H7 (cell line): ENCODE measurements at regions not wholly inside any gene's neighbourhood (a gene's known extent, or its start where the extent isn't known, plus 50 kb on each side); places are given as distances from the start of the nearest gene placed in this dataset.
A peak's percentile ranks its signal among the peaks of the same experiment; 100 is the strongest.

Experiments
- DNase-seq: peaks from one replicate; pipeline ENCODE4 v3.0.0; 2012
- H3K27me3 ChIP-seq: 2 replicates; pipeline ENCODE4 v1.6.0; 2011; ENCODE audit warnings: mild to moderate bottlenecking, low read length; ENCODE audit not compliant: control insufficient read depth, insufficient read depth
- H3K36me3 ChIP-seq: replicated peaks from 2 replicates; pipeline ENCODE4 v1.5.1; 2011; ENCODE audit warnings: low read length; ENCODE audit not compliant: control insufficient read depth, insufficient read depth
- H3K4me3 ChIP-seq: 2 replicates; pipeline ENCODE4 v1.5.1; 2011; ENCODE audit warnings: low read depth, mild to moderate bottlenecking, control low read depth, low read length, moderate library complexity; ENCODE audit not compliant: insufficient read depth

DNA sequence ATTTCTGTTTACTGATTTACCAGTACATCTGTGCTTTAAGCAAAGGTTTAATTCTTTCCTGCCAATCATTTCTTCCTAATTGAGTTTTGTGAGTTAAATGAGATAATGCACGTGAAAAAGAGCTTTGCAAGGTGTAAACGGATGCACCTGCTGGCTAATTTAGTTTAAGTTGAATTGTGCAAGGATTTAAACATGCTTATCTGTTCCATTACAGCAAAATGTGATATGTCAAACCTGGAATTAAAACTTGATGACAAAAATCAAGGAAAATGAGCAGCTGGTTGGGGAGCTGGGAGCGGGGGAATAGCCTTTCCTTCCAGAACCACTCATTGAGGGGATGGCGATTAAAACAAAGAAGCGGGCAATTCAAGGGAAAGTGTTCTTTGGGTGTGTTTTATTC lies 155.0 kb upstream of the CTTNBP2 start:
- no peak for DNase-seq

DNA sequence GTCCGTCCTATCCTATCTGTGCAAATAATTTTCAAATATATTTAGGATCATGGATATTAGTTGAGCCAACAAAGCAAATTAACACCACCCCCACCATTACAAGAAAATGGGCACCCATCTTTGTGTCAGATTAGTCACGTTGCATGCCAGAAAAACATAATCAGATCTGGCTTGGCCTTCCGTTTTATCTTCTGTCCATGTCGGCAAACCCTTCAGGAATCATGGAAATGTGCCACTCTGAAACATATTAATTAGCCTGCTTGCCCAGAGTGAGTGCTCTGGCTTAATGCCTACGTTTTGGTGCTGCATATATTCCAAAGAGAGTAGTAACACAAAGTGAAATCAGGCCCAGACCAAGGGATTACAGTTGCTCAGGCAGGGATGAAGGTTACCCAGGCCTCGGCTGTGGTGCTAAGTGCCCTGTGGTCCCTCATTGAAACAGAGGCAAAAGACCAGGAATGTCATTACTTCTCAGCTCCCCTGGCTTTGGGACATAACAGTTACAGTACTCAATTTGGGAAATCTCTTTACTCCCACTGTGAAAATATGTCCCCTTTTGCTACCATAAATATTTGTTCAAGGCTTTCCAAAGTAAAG lies 154.0 kb upstream of the LSM8 start:
- Histone ChIP-seq H3K36me3 (no peaks in the 10 kb centered on the region), H3K27me3 (no peaks in the 10 kb centered on the region), H3K4me3 (no peak overlapping the region)
- no peak for DNase-seq

More for the DNA sequence above, 155.0 kb upstream of the CTTNBP2 start:
- no peak overlapping the region for H3K4me3 ChIP-seq
- H3K36me3 ChIP-seq: no peaks in the 10 kb centered on the region
- H3K27me3 ChIP-seq: no peaks in the 10 kb centered on the region

DNA sequence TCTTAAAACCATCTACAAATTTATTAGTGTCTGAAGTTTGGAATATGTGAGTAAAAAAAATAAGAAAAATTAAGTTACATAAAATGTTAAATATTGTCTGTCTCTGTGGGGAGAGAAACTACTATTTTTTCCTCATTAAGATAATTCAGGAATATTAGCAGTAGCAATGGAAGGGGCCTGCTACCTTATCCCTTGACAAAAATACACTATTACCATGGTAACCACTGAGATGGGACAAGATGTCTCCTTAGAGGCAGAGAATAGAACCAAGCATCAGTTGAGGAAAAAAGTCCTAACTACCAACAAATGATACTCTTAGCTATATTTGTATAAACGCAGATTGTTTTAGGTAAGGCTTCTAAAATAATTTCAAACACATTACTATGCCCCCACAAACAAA lies 150.7 kb upstream of the LSM8 start:
- Histone ChIP-seq H3K27me3 (no peaks in the 10 kb centered on the region), H3K36me3 (no peaks in the 10 kb centered on the region), H3K4me3 (no peak overlapping the region)
- DNase-seq: no peak

DNA sequence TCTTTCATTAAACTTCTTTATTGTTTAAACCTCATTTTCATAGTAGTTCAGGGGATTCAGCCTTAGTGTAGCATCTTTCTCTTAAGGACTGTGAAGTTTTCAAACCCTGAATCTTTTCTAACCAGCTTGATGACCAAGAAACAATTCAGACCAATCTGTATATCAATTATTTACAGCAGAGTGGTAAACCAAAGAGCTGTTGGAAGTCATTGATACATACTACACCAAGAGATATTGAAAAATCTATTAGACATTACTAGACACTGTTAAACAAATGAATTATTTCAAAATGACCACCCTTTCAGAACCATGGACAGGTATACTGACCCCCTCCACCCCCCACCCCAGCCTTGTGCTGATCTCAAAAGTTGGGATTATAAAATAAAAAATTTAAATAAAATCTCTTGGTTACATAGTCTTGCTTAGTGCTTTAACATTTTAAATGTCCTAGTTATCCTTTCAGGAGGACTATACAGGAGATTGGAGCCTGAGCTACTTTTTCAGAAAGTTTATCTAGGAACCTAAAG lies 143.9 kb upstream of the LSM8 start:
- no peak overlapping the region for H3K4me3 ChIP-seq
- no peaks in the 10 kb centered on the region for H3K27me3 ChIP-seq
- H3K36me3 ChIP-seq: no peaks in the 10 kb centered on the region
- DNase-seq: no peak

DNA sequence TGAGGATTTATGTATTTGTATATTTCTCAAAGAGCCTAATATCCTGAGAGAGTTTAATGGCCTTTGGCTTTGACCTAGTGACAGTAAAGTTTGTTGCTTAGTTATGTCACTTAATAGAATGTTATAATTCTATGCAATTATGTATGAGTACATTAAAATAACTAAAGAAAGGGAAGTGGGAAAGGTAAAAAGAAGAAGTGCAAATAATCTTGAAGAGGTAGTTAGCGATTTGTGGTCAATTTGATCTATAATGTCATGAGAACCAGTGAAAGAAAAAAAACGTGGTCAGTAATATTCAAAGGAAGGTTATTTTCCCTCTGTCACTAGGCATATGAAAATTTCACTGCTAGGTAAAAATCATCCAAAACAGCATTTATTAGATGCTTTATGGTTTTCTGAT lies 143.4 kb upstream of the LSM8 start:
- H3K36me3 ChIP-seq: no peaks in the 10 kb centered on the region
- no peak overlapping the region for H3K4me3 ChIP-seq
- no peaks in the 10 kb centered on the region for H3K27me3 ChIP-seq
- DNase-seq: no peak

DNA sequence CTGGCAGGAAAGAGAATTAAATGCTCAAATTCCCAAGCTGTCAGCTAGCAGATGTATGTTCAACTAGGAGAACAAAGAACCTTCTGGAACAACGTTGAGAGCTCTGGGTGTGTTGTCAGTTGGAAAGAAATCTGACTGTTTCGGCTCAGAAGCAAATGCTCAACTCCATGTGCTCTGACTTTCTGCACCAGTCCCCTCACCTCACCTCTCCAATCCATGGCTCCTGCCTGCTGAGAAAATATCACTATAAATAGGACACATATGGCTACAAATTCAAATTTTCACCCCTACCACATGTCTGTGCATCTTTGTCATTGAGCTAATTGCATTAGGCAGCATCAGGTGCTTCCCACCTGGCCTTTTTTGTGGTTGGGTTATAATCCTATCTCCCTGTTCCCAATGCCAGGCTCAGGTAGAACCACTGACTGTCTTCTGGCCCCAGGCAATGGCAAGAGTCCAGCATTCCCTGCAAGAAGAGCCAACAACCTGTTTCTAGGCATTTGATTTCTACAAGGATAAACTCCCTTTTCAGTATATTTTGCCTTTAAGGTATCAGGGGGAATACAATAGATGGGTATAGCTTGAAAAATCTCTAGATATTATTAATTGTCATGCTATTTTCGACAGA lies 142.6 kb upstream of the LSM8 start:
- no peaks in the 10 kb centered on the region for H3K27me3 ChIP-seq
- H3K4me3 ChIP-seq: no peak overlapping the region
- H3K36me3 ChIP-seq: no peaks in the 10 kb centered on the region
- DNase-seq: no peak

DNA sequence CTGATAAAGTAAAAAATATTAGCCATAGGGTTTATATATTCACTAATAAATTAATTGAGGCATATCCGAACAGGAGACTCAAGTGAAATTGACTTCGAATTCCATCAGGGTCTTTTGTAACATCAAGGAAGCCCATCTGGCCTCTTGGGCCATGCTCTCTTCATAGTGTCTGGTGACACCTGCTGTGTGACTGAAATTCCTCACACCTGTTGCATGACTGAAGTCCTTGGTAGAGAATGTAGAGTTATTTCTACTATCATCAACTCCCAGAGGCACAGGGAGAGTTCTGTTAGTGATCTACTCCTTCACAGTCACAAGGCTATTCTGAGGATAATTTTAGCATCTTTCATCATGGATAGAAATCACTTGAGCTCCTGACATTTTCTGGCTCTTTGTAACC lies 138.3 kb upstream of the LSM8 start:
- Histone ChIP-seq H3K27me3 (no peaks in the 10 kb centered on the region), H3K4me3 (no peak overlapping the region), H3K36me3 (no peaks in the 10 kb centered on the region)
- no peak for DNase-seq

DNA sequence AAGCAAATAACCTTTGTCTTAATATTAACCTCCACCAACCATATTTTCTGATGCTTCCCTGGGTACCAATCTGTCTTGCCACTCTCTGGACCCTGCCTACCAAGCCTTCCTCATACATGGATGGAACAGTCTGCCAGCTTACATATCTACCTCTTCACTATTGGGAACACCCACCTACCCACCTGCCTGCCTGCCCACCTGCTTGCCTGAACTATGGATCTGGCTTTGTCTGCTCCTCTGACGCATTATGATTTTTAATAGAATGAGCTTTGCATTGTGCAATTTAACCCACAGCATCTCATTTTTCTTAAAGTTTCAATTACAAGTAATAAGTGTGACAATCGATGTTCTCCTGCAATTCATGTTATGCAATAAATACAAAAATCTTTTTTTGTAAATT lies 137.9 kb upstream of the LSM8 start:
- Histone ChIP-seq H3K4me3 (no peak overlapping the region), H3K27me3 (no peaks in the 10 kb centered on the region), H3K36me3 (no peaks in the 10 kb centered on the region)
- no peak for DNase-seq

DNA sequence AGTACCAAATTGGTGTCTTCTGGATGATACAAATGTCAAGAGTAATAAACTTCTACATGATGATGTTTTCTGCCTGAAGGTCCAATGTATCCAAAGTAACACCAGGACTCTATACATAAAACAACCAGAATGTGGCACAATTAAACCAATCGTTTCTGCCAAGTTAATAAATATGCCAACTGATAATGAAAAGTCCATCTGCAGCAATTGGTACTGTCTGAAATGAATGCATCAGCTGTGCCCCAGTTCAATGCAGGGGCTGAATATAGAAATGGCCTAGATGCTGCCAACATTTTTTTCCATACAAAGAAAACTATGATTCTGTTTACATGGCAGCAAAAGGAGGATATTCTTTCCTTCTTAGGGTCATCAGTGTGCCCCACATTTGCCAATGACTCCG lies 137.2 kb upstream of the LSM8 start:
- DNase-seq: no peak

DNA sequence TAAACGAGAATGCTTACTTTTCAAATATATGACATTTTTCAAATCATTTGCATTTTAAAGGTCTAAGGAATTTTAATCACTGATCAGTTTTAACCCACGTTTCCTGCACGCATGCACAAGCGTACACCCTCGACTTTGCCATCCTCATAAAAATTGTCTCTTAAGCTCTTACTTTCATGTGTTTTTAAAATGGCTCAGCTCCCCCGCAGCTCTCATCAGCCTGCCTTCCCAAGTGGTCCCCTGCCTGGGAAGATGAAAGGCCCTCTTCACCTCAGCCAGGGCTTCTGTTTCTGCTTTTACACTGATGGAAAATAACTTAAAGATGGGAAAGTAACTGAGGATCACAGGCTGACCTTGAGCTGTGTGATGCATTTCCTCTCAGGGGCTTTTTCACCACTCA lies 131.6 kb upstream of the LSM8 start:
- DNase-seq: peak; percentile 10
- Histone ChIP-seq H3K27me3 (no peaks in the 10 kb centered on the region), H3K36me3 (no peaks in the 10 kb centered on the region), H3K4me3 (no peak overlapping the region)

More for the DNA sequence above, 137.2 kb upstream of the LSM8 start:
- Histone ChIP-seq H3K4me3 (no peak overlapping the region), H3K36me3 (no peaks in the 10 kb centered on the region), H3K27me3 (no peaks in the 10 kb centered on the region)

DNA sequence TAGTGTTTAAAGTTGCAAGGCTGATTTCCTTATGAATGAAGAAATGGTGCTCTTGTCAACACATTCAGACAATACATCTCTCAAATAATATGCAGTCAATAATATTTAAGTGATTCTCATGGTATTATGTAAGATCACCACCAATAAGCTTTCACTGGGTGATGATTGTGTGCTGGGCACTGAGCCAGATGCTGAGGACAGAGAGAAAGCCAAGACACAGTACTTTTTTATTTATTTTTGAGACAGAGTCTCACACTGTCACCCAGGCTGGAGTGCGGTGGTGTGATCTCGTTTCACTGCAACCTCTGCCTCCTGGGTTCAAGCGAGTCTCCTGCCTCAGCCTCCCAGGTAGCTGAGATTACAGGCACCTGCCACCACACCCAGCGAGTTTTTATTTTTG lies 130.6 kb upstream of the LSM8 start:
- H3K4me3 ChIP-seq: no peak overlapping the region
- H3K36me3 ChIP-seq: no peaks in the 10 kb centered on the region
- DNase-seq: no peak
- H3K27me3 ChIP-seq: no peaks in the 10 kb centered on the region

DNA sequence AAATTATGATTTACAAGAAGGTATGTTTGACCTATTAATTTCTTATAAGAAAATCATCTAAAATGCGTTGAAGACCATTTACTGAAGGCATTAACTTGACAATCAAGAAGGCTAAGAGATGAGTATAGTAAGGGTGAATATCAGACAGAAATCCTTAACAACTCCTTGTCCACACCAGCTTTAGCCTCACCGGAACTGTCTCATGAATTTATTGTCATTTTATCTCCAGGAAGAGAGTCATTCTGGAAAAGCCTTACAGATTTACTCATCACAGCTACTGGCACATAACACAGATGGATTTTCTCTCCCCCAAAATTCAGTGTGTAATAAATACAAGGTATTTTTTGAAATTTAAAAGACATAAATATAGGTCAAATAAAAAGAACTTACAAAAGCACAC lies 129.4 kb upstream of the LSM8 start:
- H3K36me3 ChIP-seq: no peaks in the 10 kb centered on the region
- no peak overlapping the region for H3K4me3 ChIP-seq
- H3K27me3 ChIP-seq: no peaks in the 10 kb centered on the region
- no peak for DNase-seq

DNA sequence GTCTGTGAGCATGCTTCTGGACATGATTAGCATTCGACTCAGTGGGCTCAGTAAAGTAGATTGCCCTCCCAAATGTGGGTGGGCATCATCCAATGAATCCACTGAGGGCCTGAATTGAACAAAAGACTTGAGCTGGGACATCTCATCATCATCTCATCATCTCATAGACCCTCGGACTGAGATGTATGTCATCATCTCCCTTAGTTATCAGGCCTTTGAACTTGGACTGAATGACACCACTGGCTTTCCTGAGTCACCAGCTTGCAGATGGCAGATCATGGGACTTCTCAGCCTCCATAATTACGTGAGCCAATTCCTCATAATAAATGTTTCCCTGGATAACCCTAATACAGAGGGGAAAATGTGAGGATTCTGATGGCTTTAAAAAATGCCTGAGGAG lies 128.3 kb upstream of the LSM8 start:
- no peak overlapping the region for H3K4me3 ChIP-seq

DNA sequence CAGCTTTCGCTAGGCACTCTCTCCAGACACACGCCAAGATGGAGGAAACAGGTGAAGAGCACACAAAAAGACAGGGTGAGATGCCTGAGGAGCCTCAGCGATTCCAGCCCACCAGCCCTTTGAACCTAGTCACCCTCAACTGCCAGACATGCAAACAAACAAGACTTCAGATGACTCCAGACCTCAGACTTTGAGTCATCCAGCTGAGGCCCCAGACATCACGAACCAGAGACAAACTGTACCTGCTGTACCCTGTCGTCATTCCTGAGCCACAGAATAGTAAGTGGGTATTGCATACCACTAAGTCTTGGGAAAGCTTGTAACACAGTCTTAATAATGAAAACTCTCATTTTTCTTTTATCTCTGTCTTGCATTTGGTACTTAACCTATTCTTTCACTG lies 126.6 kb upstream of the LSM8 start:
- no peak for DNase-seq
- Histone ChIP-seq H3K36me3 (no peaks in the 10 kb centered on the region), H3K4me3 (no peak overlapping the region), H3K27me3 (no peaks in the 10 kb centered on the region)

More for the DNA sequence above, 128.3 kb upstream of the LSM8 start:
- Histone ChIP-seq H3K36me3 (no peaks in the 10 kb centered on the region), H3K27me3 (no peaks in the 10 kb centered on the region)
- no peak for DNase-seq

DNA sequence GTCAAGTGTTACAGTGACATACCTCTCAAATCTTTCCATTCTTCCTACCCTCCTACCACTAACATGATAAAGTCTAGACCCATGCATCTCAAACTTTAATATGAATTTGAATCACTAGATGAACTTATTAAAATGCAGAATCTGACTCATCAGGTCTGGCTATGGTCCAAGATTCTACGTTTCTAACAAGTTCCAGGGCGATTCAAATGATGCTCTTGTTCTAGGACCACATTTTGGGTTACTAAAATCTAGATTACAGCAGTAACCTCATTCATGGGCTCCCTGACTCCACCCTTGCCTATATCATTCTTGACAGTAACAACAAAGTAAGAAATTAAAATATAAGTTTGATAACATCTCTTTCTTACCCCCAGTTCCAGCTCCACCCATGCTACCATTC lies 124.8 kb upstream of the LSM8 start:
- no peaks in the 10 kb centered on the region for H3K36me3 ChIP-seq

More for the DNA sequence above, 124.8 kb upstream of the LSM8 start:
- no peak overlapping the region for H3K4me3 ChIP-seq
- DNase-seq: no peak
- no peaks in the 10 kb centered on the region for H3K27me3 ChIP-seq
